ENCODE measurements at regions not wholly inside any gene's neighbourhood (a gene's known extent, or its start where the extent isn't known, plus 50 kb on each side); places are given as distances from the start of the nearest gene placed in this dataset.

- no peak for DNase-seq
Measured at GRCh38 chr12:21993438-21993981, 52.3 kb upstream of the ABCC9 start.

- DNase-seq, result peak; percentile 88
Measured at GRCh38 chr12:21992823-21993222, 51.6 kb upstream of the ABCC9 start.

GRCh38 chr12:21991526-21991925 lies 50.3 kb upstream of the ABCC9 start:
- DNase-seq, result no peak
